Heart left ventricle (tissue), 16 donors: ENCODE measurements at regions not wholly inside any gene's neighbourhood (a gene's known extent, or its start where the extent isn't known, plus 50 kb on each side); places are given as distances from the start of the nearest gene placed in this dataset.
A peak's percentile ranks its signal among the peaks of the same experiment; 100 is the strongest.

ENCODE experiments used
- ATAC-seq, 4 donors: fragments of 200-7000 bp; cut with Tn5 transposase; one replicate each; pipeline ENCODE4 v1.9.1; 2020 to 2022; ENCODE audit warnings: moderate library complexity in 4 of 4, mild to moderate bottlenecking in 3 of 4, moderate number of reproducible peaks in 1 of 4
- DNase-seq, 5 donors: peaks; one replicate each; pipeline ENCODE4 v3.0.0-alpha.2; 2020
- H3K27ac ChIP-seq, 12 donors: fragments of 200-600 bp; sonication (generic) in 4 of 12; one replicate each; pipeline versions ENCODE4 v1.5.0 to v1.8.0; 2016 to 2022; ENCODE audit warnings: mild to moderate bottlenecking in 2 of 12
- H3K27me3 ChIP-seq, 9 donors: fragments of 200-600 bp; sonication (generic) in 2 of 9; one replicate each; pipeline versions ENCODE4 v1.5.1 to v1.8.0; 2016 to 2022; ENCODE audit warnings: mild to moderate bottlenecking in 3 of 9
- H3K36me3 ChIP-seq, 9 donors: fragments of 200-600 bp; sonication (generic) in 2 of 9; one replicate each; pipeline versions ENCODE4 v1.5.0 to v1.8.0; 2018 to 2022; ENCODE audit warnings: mild to moderate bottlenecking in 2 of 9
- H3K4me1 ChIP-seq, 12 donors: fragments of 200-600 bp; sonication (generic) in 4 of 12; one replicate each; pipeline versions ENCODE4 v1.5.0 to v1.8.0; 2016 to 2022; ENCODE audit warnings: mild to moderate bottlenecking in 3 of 12
- H3K4me3 ChIP-seq, 12 donors: fragments of 200-600 bp; sonication (generic) in 4 of 12; one replicate each; pipeline versions ENCODE4 v1.5.0 to v1.8.0; 2017 to 2022; ENCODE audit warnings: mild to moderate bottlenecking in 9 of 12, moderate library complexity in 4 of 12
- H3K9me3 ChIP-seq, 12 donors: fragments of 200-600 bp; sonication (generic) in 4 of 12; one replicate each; pipeline versions ENCODE4 v1.5.0 to v1.8.0; 2016 to 2022; ENCODE audit warnings: mild to moderate bottlenecking in 1 of 12
- CTCF ChIP-seq, 12 donors: fragments of 200-600 bp; sonication (generic) in 4 of 12; IDR thresholded peaks; one replicate each; pipeline versions ENCODE4 v1.5.0 to v1.8.0; 2018 to 2022; ENCODE audit warnings: antibody characterized with exemption in 12 of 12, mild to moderate bottlenecking in 5 of 12
- POLR2A ChIP-seq, 2 donors: fragments of 450-650 bp; IDR thresholded peaks; one replicate each; pipeline ENCODE4 v1.6.1; 2017; ENCODE audit warnings: antibody characterized with exemption in 2 of 2, mild to moderate bottlenecking in 2 of 2, moderate library complexity in 2 of 2
- WGBS, 4 donors: extraction: QIAGEN DNeasy Blood & Tissue Kit in 2 of 4; methylation state at CpG; one replicate each; pipeline versions ENCODE4 v1.1.5 to v1.1.7; 2013 to 2018; 5-methylcytosine and 5-hydroxymethylcytosine counted together
- intact Hi-C, 10 donors: fragments of 100-400 bp; cut with DNase I; formaldehyde crosslinking; loops; one replicate each; pipeline versions ENCODE4 v1.11.1 to v1.14.2; 2022
- donor health status: ischemic (EF 13 %, LVEDD 7.1; RV severe dilation, severe dysfunction).
- donor health status: healthy with polysubstance abuse.
- donor health status: DM: no; HTN: yes; CAD: no.
- donor health status: DM: no; HTN: no; CAD: no.
- donor health status: ischemic (EF 25% LVEDD 6.9; RV normal size, moderate dysfunction).
- donor health status: ischemic (EF 25% LVEDD 5.7; RV mildly dilated, moderate dysfunction).
- donor health status: healthy.
- donor health status: DM: yes; HTN: yes; CAD: no.
- donor health status: ischemic (EF 35%, LVEDD 5.7; RV mildly dilated, moderate dysfunction).
- donor health status: nonischemic (EF 11% LVEDD 7.7; RV severe dilation, severe dysfunction).
- donor health status: DM: yes; HTN: yes; CAD: no.
- donor health status: PGD.
- donor health status: ischemic (EF 29% LVEDD 5.4; RV normal size, mild dysfunction).
- donor health status: nonischemic (EF 23%, LVEDD 6.1; RV moderate dilation, normal function).

DNA sequence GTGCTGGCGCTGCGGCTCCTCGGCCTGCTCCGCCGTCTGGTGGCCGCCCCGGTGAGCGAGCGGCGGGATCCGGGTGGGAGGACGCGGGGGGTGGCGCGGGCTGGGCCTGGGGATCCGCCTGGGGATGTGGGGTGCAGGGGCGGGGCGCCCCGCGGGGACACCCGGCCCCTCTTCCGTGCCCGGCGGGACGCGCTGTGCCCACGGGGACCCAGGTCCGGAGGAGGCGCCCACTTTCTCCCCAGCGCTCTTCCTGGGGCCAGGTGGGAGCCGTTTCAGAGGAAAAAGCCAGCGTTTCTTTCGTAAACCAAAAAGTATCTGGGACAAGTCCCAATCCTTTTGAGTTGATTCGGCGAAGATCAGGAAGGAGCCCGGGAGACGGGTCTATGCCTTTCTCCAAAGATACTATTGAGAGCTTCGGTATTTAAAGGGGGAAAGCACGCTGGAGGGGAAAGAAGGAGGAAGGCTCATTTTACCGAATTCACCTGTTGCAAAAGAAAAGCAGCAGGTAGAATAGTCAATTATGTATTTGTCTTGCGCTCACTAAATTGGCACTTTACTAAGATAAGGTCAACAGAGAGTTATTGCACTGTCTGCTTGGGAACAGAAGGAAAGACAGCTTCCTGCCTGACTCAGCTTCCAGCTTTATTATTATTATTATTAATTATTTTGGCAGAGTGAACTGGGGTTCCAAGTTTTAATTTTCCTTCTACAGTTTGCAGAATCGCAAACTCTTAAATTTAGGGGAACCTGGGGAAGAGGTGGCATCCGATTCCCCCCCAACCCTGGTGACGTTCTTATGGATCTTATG lies 81.5 kb upstream of the CD99 start:
- intact Hi-C loops: loop anchor here in 4 of 10 donors (5.0 to 10.0 kb wide), 4 partner anchors 95 to 1157 kb away; partner anchors contain the start of gene ASMTL (in 3 of the 4)
- ATAC-seq (peak in 1 of 4 donors; percentile 63), DNase-seq (peak in 1 of 5 donors; percentile 13)
- Histone ChIP-seq H3K4me3 (peak overlapping the region; percentile 40 to 93 (median 76)), H3K27me3 (no peaks in the 10 kb centered on the region), H3K36me3 (peaks cover 0 to 11% (median 0%) of the 10 kb centered on the region in 9 donors), H3K4me1 (peaks cover 0 to 33% (median 6%) of the 10 kb centered on the region in 12 donors), H3K27ac (peak overlapping the region; percentile 5 to 87 (median 73)), H3K9me3 (peaks cover 0 to 3% (median 0%) of the 10 kb centered on the region in 12 donors)
- 1 to 4% (median 2%) methylated on average over 14 to 44 of the region's 44 CpGs for WGBS, 4 donors
- TF ChIP-seq POLR2A (IDR thresholded peaks at IDR 0.05): no peak
- TF ChIP-seq CTCF (IDR thresholded peaks at IDR 0.05): peak in 8 of 12 donors; percentile 8 to 43 (median 30)

DNA sequence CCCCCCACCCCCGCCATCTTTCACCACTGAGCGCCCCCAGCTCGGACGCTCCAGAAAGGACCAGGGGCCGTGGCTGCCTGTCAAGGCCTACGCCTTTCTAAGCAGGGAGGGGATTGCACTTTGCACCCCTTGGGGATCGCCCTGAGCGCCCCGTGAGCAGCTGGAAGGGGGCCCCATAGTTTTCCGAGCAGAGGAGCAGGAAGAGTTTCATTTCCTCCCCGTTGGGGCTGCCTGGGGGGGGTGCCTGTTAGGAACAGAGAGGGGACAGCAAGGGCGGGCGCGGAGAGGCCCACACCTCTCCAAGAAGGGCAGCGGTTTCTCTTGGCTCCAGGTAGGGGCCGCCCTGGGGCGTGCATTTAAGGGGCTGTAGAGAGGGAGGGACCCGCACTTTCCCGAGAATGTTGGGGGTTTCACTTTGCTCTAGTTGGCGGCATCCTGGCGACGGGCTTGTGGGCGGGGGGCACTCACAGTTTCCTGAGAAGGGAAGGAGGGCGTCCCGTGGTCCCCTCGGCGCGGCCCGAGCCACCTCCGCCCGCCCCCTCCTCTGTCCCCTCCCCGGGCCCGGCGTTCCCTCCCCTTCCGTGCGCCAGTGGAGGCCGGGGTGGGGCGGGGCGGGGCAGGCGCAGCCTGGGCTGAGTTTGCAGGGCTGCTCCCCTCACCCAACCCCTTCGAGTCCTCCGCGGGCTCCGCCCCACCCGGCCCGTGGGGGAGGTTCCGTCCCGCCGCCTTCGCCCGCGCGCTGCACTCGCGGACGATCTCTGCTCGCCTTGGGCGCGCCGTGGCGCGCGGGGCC lies 82.3 kb upstream of the CD99 start:
- intact Hi-C loops: loop anchor here in 1 of 10 donors (5.0 kb wide), 1 partner anchor 1157 kb away; the partner anchor contains the start of gene ASMTL
- Histone ChIP-seq H3K4me1 (peaks cover 0 to 31% (median 6%) of the 10 kb centered on the region in 12 donors), H3K4me3 (peak overlapping the region; percentile 40 to 93 (median 76)), H3K27me3 (no peaks in the 10 kb centered on the region), H3K9me3 (peaks cover 0 to 3% (median 0%) of the 10 kb centered on the region in 12 donors), H3K27ac (peak overlapping the region; percentile 5 to 87 (median 73)), H3K36me3 (peaks cover 0 to 11% (median 0%) of the 10 kb centered on the region in 9 donors)
- ATAC-seq (peak; percentile 91 to 99 (median 98)), DNase-seq (peak; percentile 89 to 95 (median 89))
- peak in 1 of 12 donors; percentile 8 for TF ChIP-seq CTCF (IDR thresholded peaks at IDR 0.05)
- peak in 1 of 2 donors; percentile 40 for TF ChIP-seq POLR2A (IDR thresholded peaks at IDR 0.05)
- WGBS, 4 donors: 0 to 1% (median 0%) methylated on average over 14 to 63 of the region's 63 CpGs

GRCh38 chrX:2607113-2607512 lies 84.0 kb upstream of the CD99 start:
- peaks cover 0 to 3% (median 0%) of the 10 kb centered on the region in 12 donors for H3K9me3 ChIP-seq
- H3K4me1 ChIP-seq: peaks cover 0 to 31% (median 6%) of the 10 kb centered on the region in 12 donors
- no peak for ATAC-seq
- TF ChIP-seq POLR2A (IDR thresholded peaks at IDR 0.05) (no peak), CTCF (IDR thresholded peaks at IDR 0.05) (no peak)
- no peak overlapping the region for H3K4me3 ChIP-seq
- no peak overlapping the region for H3K27ac ChIP-seq
- DNase-seq: no peak
- intact Hi-C loops: loop anchor here in 1 of 10 donors (5.0 kb wide), 1 partner anchor 1155 kb away; the partner anchor contains the start of gene ASMTL
- WGBS, 4 donors: 93 to 99% (median 95%) methylated on average over 2 of the region's 2 CpGs
- no peaks in the 10 kb centered on the region for H3K27me3 ChIP-seq
- H3K36me3 ChIP-seq: peaks cover 0 to 10% (median 0%) of the 10 kb centered on the region in 9 donors
